ENCODE measurements at regions not wholly inside any gene's neighbourhood (a gene's known extent, or its start where the extent isn't known, plus 50 kb on each side); places are given as distances from the start of the nearest gene placed in this dataset.

- Mint-ChIP-seq H3K27me3 (ENCODE audit: insufficient read depth) (no peaks in the 10 kb centered on the region), H3K4me3 (no peak overlapping the region), H3K36me3 (ENCODE audit: low read depth) (no peaks in the 10 kb centered on the region), H3K9me3 (peaks cover 29% of the 10 kb centered on the region), H3K27ac (no peak overlapping the region), H3K4me1 (no peaks in the 10 kb centered on the region)
- DNase-seq, result no peak
- Histone ChIP-seq H3K4me1 (ENCODE audit: control insufficient read depth, insufficient read depth, low read length) (no peaks in the 10 kb centered on the region), H3K27ac (ENCODE audit: low read depth, low read length) (no peak overlapping the region), H3K36me3 (ENCODE audit: control insufficient read depth, insufficient read depth, low read length) (no peaks in the 10 kb centered on the region), H3K9me3 (ENCODE audit: control insufficient read depth, low read length) (peaks cover 14% of the 10 kb centered on the region), H3K27me3 (ENCODE audit: control insufficient read depth, insufficient read depth, low read length, poor library complexity, severe bottlenecking) (no peaks in the 10 kb centered on the region), H3K9ac (ENCODE audit: extremely low read depth, low read length, poor library complexity, severe bottlenecking) (no peak overlapping the region), H3K4me3 (ENCODE audit: low read length) (no peak overlapping the region)
- no peak for TF ChIP-seq CTCF (conservative IDR thresholded peaks at IDR 0.05)
These were observed 612.9 kb upstream of the POU3F3 start for GRCh38 chr2:104240984-104241383.

DNA sequence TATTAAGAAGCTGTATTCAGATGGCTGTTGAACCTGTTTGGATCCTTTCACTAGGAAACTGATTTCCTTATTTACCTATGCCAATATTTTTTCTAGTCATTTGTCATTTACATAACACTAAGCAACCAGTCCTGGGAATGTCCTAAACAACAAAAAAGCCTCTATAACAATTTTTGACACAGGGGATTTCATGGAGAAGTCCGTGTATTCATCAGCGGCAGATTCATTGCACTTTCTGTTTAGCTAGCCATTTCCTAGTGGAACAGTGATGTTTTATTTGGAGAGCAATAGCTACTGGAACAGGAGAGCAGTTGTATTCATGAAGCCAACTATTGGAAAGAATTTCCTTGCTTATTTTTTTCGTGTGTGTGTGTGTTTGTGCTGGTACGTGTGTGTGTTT lies 604.3 kb upstream of the POU3F3 start:
- no peak overlapping the region for H3K9ac ChIP-seq (ENCODE audit: extremely low read depth, low read length, poor library complexity, severe bottlenecking)
- WGBS, 2 experiments (ENCODE audit: insufficient coverage in 1 of 2, insufficient read length in 1 of 2), result 88 to 93% methylated on average over 2 to 4 of the region's 4 CpGs
- H3K4me1 ChIP-seq (ENCODE audit: control insufficient read depth, insufficient read depth, low read length), result no peaks in the 10 kb centered on the region
- Mint-ChIP-seq H3K27me3 (ENCODE audit: insufficient read depth) (no peaks in the 10 kb centered on the region), H3K4me3 (no peak overlapping the region), H3K4me1 (no peaks in the 10 kb centered on the region), H3K27ac (no peak overlapping the region), H3K36me3 (ENCODE audit: low read depth) (no peaks in the 10 kb centered on the region), H3K9me3 (peaks cover under 1% of the 10 kb centered on the region)
- TF ChIP-seq CTCF (conservative IDR thresholded peaks at IDR 0.05), result no peak
- DNase-seq, result no peak
- H3K36me3 ChIP-seq (ENCODE audit: control insufficient read depth, insufficient read depth, low read length), result no peaks in the 10 kb centered on the region
- peaks cover 3% of the 10 kb centered on the region for H3K27me3 ChIP-seq (ENCODE audit: control insufficient read depth, insufficient read depth, low read length, poor library complexity, severe bottlenecking)
- no peak overlapping the region for H3K27ac ChIP-seq (ENCODE audit: low read depth, low read length)
- H3K4me3 ChIP-seq (ENCODE audit: low read length), result no peak overlapping the region
- no peaks in the 10 kb centered on the region for H3K9me3 ChIP-seq (ENCODE audit: control insufficient read depth, low read length)

- Mint-ChIP-seq H3K4me3 (no peak overlapping the region), H3K27me3 (ENCODE audit: insufficient read depth) (no peaks in the 10 kb centered on the region), H3K27ac (no peak overlapping the region), H3K9me3 (no peaks in the 10 kb centered on the region), H3K36me3 (ENCODE audit: low read depth) (no peaks in the 10 kb centered on the region), H3K4me1 (no peaks in the 10 kb centered on the region)
- H3K9me3 ChIP-seq (ENCODE audit: control insufficient read depth, low read length), result no peaks in the 10 kb centered on the region
- no peaks in the 10 kb centered on the region for H3K4me1 ChIP-seq (ENCODE audit: control insufficient read depth, insufficient read depth, low read length)
- no peak overlapping the region for H3K4me3 ChIP-seq (ENCODE audit: low read length)
- peaks cover 3% of the 10 kb centered on the region for H3K27me3 ChIP-seq (ENCODE audit: control insufficient read depth, insufficient read depth, low read length, poor library complexity, severe bottlenecking)
- 96 to 100% methylated on average over 1 to 2 of the region's 2 CpGs for WGBS, 2 experiments (ENCODE audit: insufficient coverage in 1 of 2, insufficient read length in 1 of 2)
- H3K36me3 ChIP-seq (ENCODE audit: control insufficient read depth, insufficient read depth, low read length), result no peaks in the 10 kb centered on the region
- no peak for DNase-seq
- no peak for TF ChIP-seq CTCF (conservative IDR thresholded peaks at IDR 0.05)
- no peak overlapping the region for H3K27ac ChIP-seq (ENCODE audit: low read depth, low read length)
- no peak overlapping the region for H3K9ac ChIP-seq (ENCODE audit: extremely low read depth, low read length, poor library complexity, severe bottlenecking)
These were observed 603.3 kb upstream of the POU3F3 start for GRCh38 chr2:104250635-104251034.
